ENCODE measurements at regions not wholly inside any gene's neighbourhood (a gene's known extent, or its start where the extent isn't known, plus 50 kb on each side); places are given as distances from the start of the nearest gene placed in this dataset.
"Not testable (repeated sequence)": the region's sequence is repeated elsewhere in the genome, so short reads cannot be mapped to it uniquely, and the experiment has no call there.

GRCh38 chr2:240240017-240240734 is 99.7 kb upstream of the OTOS start:
- H3K36me3 ChIP-seq: no peaks in the 10 kb centered on the region
- TF ChIP-seq POLR2A (IDR thresholded peaks at IDR 0.05): no peak
- TF ChIP-seq CTCF (IDR thresholded peaks at IDR 0.05): no peak
- DNase-seq (peak in 1 of 3 donors; percentile 5), ATAC-seq (no peak)
- H3K27ac ChIP-seq: no peak overlapping the region
- H3K27me3 ChIP-seq: no peaks in the 10 kb centered on the region
- intact Hi-C loops (cut with DNase I): no loop called here
- 78% methylated on average over 2 of the region's 2 CpGs for WGBS (ENCODE audit: insufficient coverage, low coverage, low lambda C conversion rate, missing lambda C conversion rate)
- peaks cover 0 to 12% (median 4%) of the 10 kb centered on the region in 4 donors for H3K4me1 ChIP-seq
- no peaks in the 10 kb centered on the region for H3K9me3 ChIP-seq
- no peak overlapping the region for H3K4me3 ChIP-seq

GRCh38 chr2:240240781-240241180 is 100.3 kb upstream of the OTOS start:
- no peaks in the 10 kb centered on the region for H3K36me3 ChIP-seq
- DNase-seq (no peak), ATAC-seq (no peak)
- no peak overlapping the region for H3K27ac ChIP-seq
- intact Hi-C loops (cut with DNase I): no loop called here
- TF ChIP-seq POLR2A (IDR thresholded peaks at IDR 0.05) (no peak), CTCF (IDR thresholded peaks at IDR 0.05) (no peak)
- H3K9me3 ChIP-seq: no peaks in the 10 kb centered on the region
- H3K27me3 ChIP-seq: no peaks in the 10 kb centered on the region
- 72% methylated on average over 1 of the region's 1 CpG for WGBS (ENCODE audit: insufficient coverage, low coverage, low lambda C conversion rate, missing lambda C conversion rate)
- H3K4me3 ChIP-seq: no peak overlapping the region
- peaks cover 0 to 12% (median 4%) of the 10 kb centered on the region in 4 donors for H3K4me1 ChIP-seq

GRCh38 chr2:240241572-240241971 is 101.1 kb upstream of the OTOS start:
- no peak for DNase-seq
- WGBS (ENCODE audit: insufficient coverage, low coverage, low lambda C conversion rate, missing lambda C conversion rate): 75% methylated on average over 2 of the region's 2 CpGs
- Histone ChIP-seq H3K27me3 (no peaks in the 10 kb centered on the region), H3K9me3 (no peaks in the 10 kb centered on the region), H3K4me3 (no peak overlapping the region), H3K27ac (no peak overlapping the region), H3K36me3 (no peaks in the 10 kb centered on the region), H3K4me1 (peaks cover 0 to 12% (median 3%) of the 10 kb centered on the region in 4 donors)
- no peak for TF ChIP-seq POLR2A (IDR thresholded peaks at IDR 0.05)
- TF ChIP-seq CTCF (IDR thresholded peaks at IDR 0.05): no peak
- intact Hi-C loops (cut with DNase I): no loop called here
- ATAC-seq: no peak

GRCh38 chr2:240243049-240243448 is 102.6 kb upstream of the OTOS start:
- H3K27me3 ChIP-seq; intact Hi-C loops (cut with DNase I); DNase-seq; H3K9me3 ChIP-seq; H3K27ac ChIP-seq; H3K4me3 ChIP-seq; H3K4me1 ChIP-seq; H3K36me3 ChIP-seq; ATAC-seq: not testable (repeated sequence)
- 77% methylated on average over 10 of the region's 12 CpGs for WGBS (ENCODE audit: insufficient coverage, low coverage, low lambda C conversion rate, missing lambda C conversion rate)

- Histone ChIP-seq H3K27me3 (no peaks in the 10 kb centered on the region), H3K36me3 (no peaks in the 10 kb centered on the region), H3K4me3 (no peak overlapping the region), H3K9me3 (no peaks in the 10 kb centered on the region), H3K27ac (no peak overlapping the region), H3K4me1 (no peaks in the 10 kb centered on the region)
- ATAC-seq (no peak), DNase-seq (no peak)
- 67% methylated on average over 13 of the region's 15 CpGs for WGBS (ENCODE audit: insufficient coverage, low coverage, low lambda C conversion rate, missing lambda C conversion rate)
- intact Hi-C loops (cut with DNase I): no loop called here
- no peak for TF ChIP-seq POLR2A (IDR thresholded peaks at IDR 0.05)
- TF ChIP-seq CTCF (IDR thresholded peaks at IDR 0.05): no peak
Observed at GRCh38 chr2:240244543-240244942, 104.1 kb upstream of the OTOS start.

Data from right lobe of liver (tissue), 6 donors.